Bronchial epithelial cell (primary cell): ENCODE measurements at regions not wholly inside any gene's neighbourhood (a gene's known extent, or its start where the extent isn't known, plus 50 kb on each side); places are given as distances from the start of the nearest gene placed in this dataset.

Experiments used
- DNase-seq: peaks from one replicate; pipeline ENCODE4 v3.0.0-alpha.2; 2010; ENCODE audit warnings: low read depth
- FAIRE-seq: peaks from 2 replicates; lab custom pipeline; 2011; peaks lifted over from hg19 to GRCh38; lab: Jason Lieb, UNC
- H3K27me3 ChIP-seq: 2 replicates; pipeline ENCODE4 v1.5.1; 2011; ENCODE audit warnings: low read length; ENCODE audit not compliant: control insufficient read depth, insufficient read depth
- H3K36me3 ChIP-seq: 2 replicates; pipeline ENCODE4 v1.5.1; 2011; ENCODE audit warnings: low read length; ENCODE audit not compliant: control insufficient read depth, insufficient read depth
- H3K4me3 ChIP-seq: 2 replicates; pipeline ENCODE4 v1.5.1; 2011; ENCODE audit warnings: mild to moderate bottlenecking, low read depth, low read length, control low read depth
- TF ChIP-seq, protein P1 (sequence below): IDR thresholded peaks from 2 replicates; pipeline ENCODE4 v1.5.1; 2011; ENCODE audit warnings: mild to moderate bottlenecking, moderate library complexity, low read length, control low read depth, inconsistent platforms; ENCODE audit not compliant: insufficient read depth, severe bottlenecking

DNA sequence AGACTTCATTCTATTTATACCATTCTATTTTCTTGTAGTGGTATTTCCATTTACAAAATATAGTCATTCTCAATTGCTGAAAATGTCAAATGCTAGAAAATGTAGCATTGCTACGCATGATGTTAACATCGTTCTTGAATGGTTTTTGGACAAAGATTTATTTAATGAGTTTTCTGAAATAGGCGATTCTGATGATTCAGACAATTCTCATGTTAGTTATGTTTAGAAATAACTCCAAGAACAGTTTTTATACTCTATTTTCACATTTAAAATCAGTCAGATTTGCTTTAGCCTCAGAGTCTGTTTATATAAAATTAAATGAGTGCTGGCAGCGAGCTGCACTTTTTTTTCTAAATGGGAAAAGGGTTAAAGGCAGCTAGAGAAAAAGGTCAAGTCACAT lies 414.8 kb upstream of the MGAT4C start:
- DNase-seq (no peak), FAIRE-seq (no peak)

DNA sequence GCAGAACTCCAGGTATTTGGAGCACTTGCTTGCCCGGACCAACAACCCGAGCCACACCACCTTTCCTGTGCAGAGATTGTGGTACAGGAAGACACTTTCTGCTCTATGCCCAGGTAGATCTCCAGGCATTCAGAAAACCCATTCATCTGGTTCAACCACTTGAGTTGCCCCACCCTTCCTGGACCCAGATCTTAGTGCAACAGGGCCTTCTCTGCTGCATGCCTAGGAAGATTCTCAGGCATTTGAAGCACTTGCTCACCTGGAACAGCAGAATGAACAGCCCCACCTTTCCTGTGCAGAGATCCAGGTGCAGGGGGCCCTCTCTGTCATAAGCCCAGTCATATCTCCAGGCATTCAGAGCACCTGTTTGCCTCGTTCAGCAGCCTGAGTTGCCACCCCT lies 412.8 kb upstream of the MGAT4C start:
- H3K27me3 ChIP-seq, result no peaks in the 10 kb centered on the region
- H3K36me3 ChIP-seq, result no peaks in the 10 kb centered on the region
- DNase-seq (peak; percentile 89), FAIRE-seq (peak; percentile 98)
- TF ChIP-seq, protein P1, sequence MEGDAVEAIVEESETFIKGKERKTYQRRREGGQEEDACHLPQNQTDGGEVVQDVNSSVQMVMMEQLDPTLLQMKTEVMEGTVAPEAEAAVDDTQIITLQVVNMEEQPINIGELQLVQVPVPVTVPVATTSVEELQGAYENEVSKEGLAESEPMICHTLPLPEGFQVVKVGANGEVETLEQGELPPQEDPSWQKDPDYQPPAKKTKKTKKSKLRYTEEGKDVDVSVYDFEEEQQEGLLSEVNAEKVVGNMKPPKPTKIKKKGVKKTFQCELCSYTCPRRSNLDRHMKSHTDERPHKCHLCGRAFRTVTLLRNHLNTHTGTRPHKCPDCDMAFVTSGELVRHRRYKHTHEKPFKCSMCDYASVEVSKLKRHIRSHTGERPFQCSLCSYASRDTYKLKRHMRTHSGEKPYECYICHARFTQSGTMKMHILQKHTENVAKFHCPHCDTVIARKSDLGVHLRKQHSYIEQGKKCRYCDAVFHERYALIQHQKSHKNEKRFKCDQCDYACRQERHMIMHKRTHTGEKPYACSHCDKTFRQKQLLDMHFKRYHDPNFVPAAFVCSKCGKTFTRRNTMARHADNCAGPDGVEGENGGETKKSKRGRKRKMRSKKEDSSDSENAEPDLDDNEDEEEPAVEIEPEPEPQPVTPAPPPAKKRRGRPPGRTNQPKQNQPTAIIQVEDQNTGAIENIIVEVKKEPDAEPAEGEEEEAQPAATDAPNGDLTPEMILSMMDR, result no peak
- H3K4me3 ChIP-seq, result no peak overlapping the region

More for the DNA sequence above, 414.8 kb upstream of the MGAT4C start:
- Histone ChIP-seq H3K36me3 (no peaks in the 10 kb centered on the region), H3K27me3 (no peaks in the 10 kb centered on the region), H3K4me3 (no peak overlapping the region)
- TF ChIP-seq, protein P1, result no peak

DNA sequence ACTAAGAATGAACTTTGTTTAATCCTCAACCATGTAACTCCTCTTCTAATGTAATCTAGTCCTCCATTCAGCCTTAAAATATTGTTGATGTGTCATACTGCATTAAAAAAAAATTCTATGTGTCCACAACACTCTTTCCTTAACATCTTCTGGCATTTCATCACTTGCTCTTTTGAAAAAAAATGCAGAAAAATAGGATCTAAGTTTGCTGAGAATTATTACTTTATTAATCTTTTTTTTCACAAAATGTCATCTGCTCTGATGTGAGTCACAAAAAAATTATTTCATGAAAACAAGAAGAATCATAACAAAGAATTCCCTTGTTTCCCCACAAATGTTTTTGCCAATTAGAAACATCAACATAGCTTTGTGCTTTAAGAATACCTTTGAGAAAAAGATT lies 410.1 kb upstream of the MGAT4C start:
- TF ChIP-seq, protein P1, result no peak
- FAIRE-seq, result no peak

DNA sequence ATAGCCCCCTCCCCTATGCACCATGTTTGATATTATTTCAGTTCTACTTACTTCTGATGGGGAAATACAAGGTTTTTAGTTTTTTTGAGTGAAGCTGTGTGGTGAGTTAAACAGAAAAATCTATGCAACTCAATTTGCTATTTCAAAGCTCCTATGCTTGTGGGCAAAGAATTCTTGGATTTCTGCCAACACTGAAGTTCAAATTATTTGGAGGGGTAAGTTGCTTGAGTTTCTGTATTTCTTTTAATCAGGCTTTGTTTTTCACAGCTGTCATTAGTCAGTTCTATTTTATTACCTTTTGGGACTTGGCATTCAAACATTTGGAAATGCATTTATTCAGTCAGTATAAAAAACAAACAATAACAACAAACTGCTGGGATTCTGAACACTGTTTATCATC lies 407.5 kb upstream of the MGAT4C start:
- TF ChIP-seq, protein P1, result no peak
- DNase-seq, result no peak
- Histone ChIP-seq H3K36me3 (no peaks in the 10 kb centered on the region), H3K27me3 (no peaks in the 10 kb centered on the region), H3K4me3 (no peak overlapping the region)
- no peak for FAIRE-seq

More for the DNA sequence above, 410.1 kb upstream of the MGAT4C start:
- no peak for DNase-seq
- H3K4me3 ChIP-seq, result no peak overlapping the region
- H3K27me3 ChIP-seq, result no peaks in the 10 kb centered on the region
- H3K36me3 ChIP-seq, result no peaks in the 10 kb centered on the region

DNA sequence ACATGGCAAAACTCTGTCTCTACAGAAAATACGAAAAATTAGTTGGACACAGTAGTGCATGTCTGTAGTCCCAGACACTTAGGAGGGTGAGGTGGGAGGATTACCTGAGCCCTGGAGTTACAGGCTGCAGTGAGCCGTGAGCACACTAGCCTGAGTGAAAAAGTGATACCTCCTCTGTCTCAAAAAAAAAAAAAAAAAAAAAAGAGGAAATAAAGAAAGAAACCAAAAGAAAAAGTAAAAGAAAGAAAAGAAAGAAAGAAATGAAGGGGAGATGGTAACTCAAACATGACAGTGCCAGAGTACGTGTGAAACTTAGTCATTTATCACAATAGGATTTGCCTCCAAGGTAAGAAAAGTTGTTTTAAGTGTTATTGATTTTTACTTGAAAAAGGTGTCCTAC lies 407.0 kb upstream of the MGAT4C start:
- FAIRE-seq, result no peak
- Histone ChIP-seq H3K36me3 (no peaks in the 10 kb centered on the region), H3K4me3 (no peak overlapping the region), H3K27me3 (no peaks in the 10 kb centered on the region)
- TF ChIP-seq, protein P1, result no peak
- no peak for DNase-seq

DNA sequence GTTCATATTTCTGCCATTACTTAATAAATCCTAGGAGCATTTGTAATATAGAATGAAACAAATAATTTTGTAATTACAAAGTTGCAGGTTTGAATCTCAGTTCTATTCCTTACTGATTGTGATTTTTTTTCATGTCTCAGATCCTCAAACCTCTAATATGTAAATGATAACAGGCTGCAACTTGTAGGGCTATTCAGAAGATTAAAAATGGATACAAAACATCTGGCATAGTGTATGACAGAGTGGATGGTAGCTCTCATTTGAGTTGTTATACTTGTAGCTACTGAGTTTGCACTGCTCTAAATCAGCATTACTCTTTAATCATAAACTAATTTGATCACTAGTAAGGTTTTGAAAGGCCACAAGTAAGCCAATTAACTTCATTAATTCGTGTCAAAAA lies 406.3 kb upstream of the MGAT4C start:
- FAIRE-seq, result no peak
- DNase-seq, result peak; percentile 46
- TF ChIP-seq, protein P1, result no peak
- Histone ChIP-seq H3K27me3 (no peaks in the 10 kb centered on the region), H3K36me3 (no peaks in the 10 kb centered on the region), H3K4me3 (no peak overlapping the region)
